A673 (cell line): ENCODE measurements at regions not wholly inside any gene's neighbourhood (a gene's known extent, or its start where the extent isn't known, plus 50 kb on each side); places are given as distances from the start of the nearest gene placed in this dataset.

ENCODE experiments used
- CTCF ChIP-seq: fragments of 300-800, 200-600 bp; sonication (generic); conservative IDR thresholded peaks from 2 replicates; pipeline ENCODE4 v1.5.1; 2017; ENCODE audit warnings: low read depth, mild to moderate bottlenecking, antibody characterized with exemption, low read length, moderate library complexity, mixed read lengths
- EZH2 ChIP-seq: fragments of 200-600 bp; sonication (generic); IDR thresholded peaks from 2 replicates; pipeline ENCODE4 v1.6.1; 2017; ENCODE audit warnings: borderline replicate concordance, low read depth, mild to moderate bottlenecking, mixed read lengths, antibody characterized with exemption, low read length; ENCODE audit not compliant: poor library complexity, severe bottlenecking

GRCh38 chr4:183014361-183015084, 84.5 kb upstream of the WWC2 start:
- TF ChIP-seq CTCF (no peak), EZH2 (no peak)
